ENCODE measurements at regions not wholly inside any gene's neighbourhood (a gene's known extent, or its start where the extent isn't known, plus 50 kb on each side); places are given as distances from the start of the nearest gene placed in this dataset.

DNA sequence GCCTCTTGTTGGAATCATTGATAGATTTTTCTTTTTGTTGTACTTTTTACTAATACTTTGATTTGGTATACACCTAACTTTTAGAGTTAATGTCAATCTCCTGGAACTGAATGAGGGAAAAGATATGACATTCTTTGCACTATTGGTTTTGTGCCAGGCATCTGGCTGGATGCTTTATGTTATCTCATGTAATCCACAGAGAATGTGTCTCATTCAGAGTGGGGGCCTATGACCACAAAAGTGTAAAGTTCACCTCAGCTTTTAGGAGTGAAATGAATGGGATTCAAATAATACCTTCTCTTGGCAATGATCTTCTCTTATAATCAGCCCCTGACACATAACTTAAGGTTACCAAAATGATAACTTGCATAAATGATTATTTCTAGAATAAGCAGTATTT is 329.1 kb upstream of the ROPN1 start:
- TF ChIP-seq, protein P1, sequence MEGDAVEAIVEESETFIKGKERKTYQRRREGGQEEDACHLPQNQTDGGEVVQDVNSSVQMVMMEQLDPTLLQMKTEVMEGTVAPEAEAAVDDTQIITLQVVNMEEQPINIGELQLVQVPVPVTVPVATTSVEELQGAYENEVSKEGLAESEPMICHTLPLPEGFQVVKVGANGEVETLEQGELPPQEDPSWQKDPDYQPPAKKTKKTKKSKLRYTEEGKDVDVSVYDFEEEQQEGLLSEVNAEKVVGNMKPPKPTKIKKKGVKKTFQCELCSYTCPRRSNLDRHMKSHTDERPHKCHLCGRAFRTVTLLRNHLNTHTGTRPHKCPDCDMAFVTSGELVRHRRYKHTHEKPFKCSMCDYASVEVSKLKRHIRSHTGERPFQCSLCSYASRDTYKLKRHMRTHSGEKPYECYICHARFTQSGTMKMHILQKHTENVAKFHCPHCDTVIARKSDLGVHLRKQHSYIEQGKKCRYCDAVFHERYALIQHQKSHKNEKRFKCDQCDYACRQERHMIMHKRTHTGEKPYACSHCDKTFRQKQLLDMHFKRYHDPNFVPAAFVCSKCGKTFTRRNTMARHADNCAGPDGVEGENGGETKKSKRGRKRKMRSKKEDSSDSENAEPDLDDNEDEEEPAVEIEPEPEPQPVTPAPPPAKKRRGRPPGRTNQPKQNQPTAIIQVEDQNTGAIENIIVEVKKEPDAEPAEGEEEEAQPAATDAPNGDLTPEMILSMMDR (IDR thresholded peaks at IDR 0.05), result no peak
- no peak for TF ChIP-seq POLR2A (IDR thresholded peaks at IDR 0.05)

Measured in right lobe of liver (tissue), 4 donors.